ENCODE measurements at regions not wholly inside any gene's neighbourhood (a gene's known extent, or its start where the extent isn't known, plus 50 kb on each side); places are given as distances from the start of the nearest gene placed in this dataset.

- TF ChIP-seq STAT6 (CRISPR knock-in tag; conservative IDR thresholded peaks at IDR 0.05; ENCODE audit: low read depth) (no peak), ZNF232 (CRISPR knock-in tag; IDR thresholded peaks at IDR 0.05) (no peak)
These were observed 255.8 kb downstream of the BTBD3 start (continued) for GRCh38 chr20:12173347-12174012.

- ATAC-seq: no peak
- no peak overlapping the region for H3K27ac Mint-ChIP-seq
- no peak overlapping the region for H3K4me3 Mint-ChIP-seq
- H3K9me3 Mint-ChIP-seq: no peaks in the 10 kb centered on the region
- ChIA-PET CTCF (no interaction called here), POLR2A (no interaction called here)
- no peak for DNase-seq (ENCODE audit: low spot score)
- H3K36me3 Mint-ChIP-seq: no peaks in the 10 kb centered on the region
- H3K4me1 Mint-ChIP-seq: peaks cover 20% of the 10 kb centered on the region
- H3K27me3 Mint-ChIP-seq (ENCODE audit: low read depth): no peaks in the 10 kb centered on the region
- TF ChIP-seq IRF1 (CRISPR knock-in tag; IDR thresholded peaks at IDR 0.05) (no peak), MLX (CRISPR knock-in tag; IDR thresholded peaks at IDR 0.05) (no peak), ZNF425 (CRISPR knock-in tag; conservative IDR thresholded peaks at IDR 0.05) (no peak), GABPB1 (CRISPR knock-in tag; IDR thresholded peaks at IDR 0.05) (no peak), GTF2I (CRISPR knock-in tag; conservative IDR thresholded peaks at IDR 0.05) (no peak), PREB (CRISPR knock-in tag; IDR thresholded peaks at IDR 0.05; ENCODE audit: borderline replicate concordance) (no peak), HMGA2 (CRISPR knock-in tag; IDR thresholded peaks at IDR 0.05) (no peak), ZSCAN18 (CRISPR knock-in tag; IDR thresholded peaks at IDR 0.05) (no peak), CDX4 (CRISPR knock-in tag; IDR thresholded peaks at IDR 0.05; ENCODE audit: borderline replicate concordance) (no peak), ZNF138 (CRISPR knock-in tag; conservative IDR thresholded peaks at IDR 0.05) (no peak), ZNF396 (CRISPR knock-in tag; IDR thresholded peaks at IDR 0.05; ENCODE audit: borderline replicate concordance) (no peak), NR3C1 (CRISPR knock-in tag; conservative IDR thresholded peaks at IDR 0.05; ENCODE audit: low read depth) (no peak), E2F1 (CRISPR knock-in tag; IDR thresholded peaks at IDR 0.05) (no peak), E2F4 (CRISPR knock-in tag; IDR thresholded peaks at IDR 0.05; ENCODE audit: borderline replicate concordance, low read depth) (no peak), ATF3 (CRISPR knock-in tag; conservative IDR thresholded peaks at IDR 0.05) (no peak), ZBTB21 (CRISPR knock-in tag; IDR thresholded peaks at IDR 0.05; ENCODE audit: borderline replicate concordance) (no peak), NR2C2 (CRISPR knock-in tag; IDR thresholded peaks at IDR 0.05) (no peak), SMAD3 (CRISPR knock-in tag; IDR thresholded peaks at IDR 0.05; ENCODE audit: borderline replicate concordance) (no peak)
These were observed 257.8 kb downstream of the BTBD3 start for GRCh38 chr20:12175538-12175937.

Measured in WTC11 (cell line).